HepG2 (cell line): ENCODE measurements at regions not wholly inside any gene's neighbourhood (a gene's known extent, or its start where the extent isn't known, plus 50 kb on each side); places are given as distances from the start of the nearest gene placed in this dataset.

Experiments
- ATAC-seq: fragments of 200-7000 bp; cut with Tn5 transposase; 3 replicates; pipeline ENCODE4 v1.9.1; 2020; ENCODE audit warnings: mild to moderate bottlenecking, moderate library complexity
- BruUV-seq: library from RNA; stranded (reverse); fragments of 400-500 nt; replicated peaks from 2 replicates; lab custom pipeline; 2021; lab: Mats Ljungman, UMichigan
- CTCF ChIA-PET: fragments of 300-600 bp; formaldehyde crosslinking; extraction: SDS; loops from one replicate; lab custom pipeline; 2021; ENCODE audit warnings: low total read pairs, inconsistent platforms, low intra/inter-chr PET ratio; lab: Yijun Ruan, JAX
- POLR2A ChIA-PET: fragments of 350-600 bp; sonication (Branson Sonifier 250); formaldehyde crosslinking; loops from one replicate; lab custom pipeline; 2020; ENCODE audit warnings: antibody characterized with exemption, inconsistent platforms; lab: Yijun Ruan, JAX
- DNase-seq: peaks from one replicate; pipeline ENCODE4 v3.0.0-alpha.2; 2015; ENCODE audit warnings: low spot score
- FAIRE-seq: peaks from 3 replicates; lab custom pipeline; 2011; peaks lifted over from hg19 to GRCh38; lab: Jason Lieb, UNC
- H2AFZ ChIP-seq: one replicate; pipeline ENCODE4 v1.6.1; 2011; ENCODE audit warnings: low read length, inconsistent platforms
- H3K27ac ChIP-seq: fragments of 300-600 bp; 3 replicates; pipeline ENCODE4 v1.8.0; 2011; ENCODE audit warnings: mixed run types, mild to moderate bottlenecking, mixed read lengths, low read length, inconsistent platforms; ENCODE audit not compliant: insufficient read depth; ENCODE audit errors: extremely low read length
- H3K27me3 ChIP-seq, 2 experiments: fragments of 200-600 bp in 1 of 2; 2 replicates in 1 of 2; 3 replicates in 1 of 2; pipeline versions ENCODE4 v1.6.0 to v1.8.0; 2011; ENCODE audit warnings: low read length in 2 of 2, mild to moderate bottlenecking in 2 of 2, moderate library complexity in 2 of 2, inconsistent platforms in 1 of 2; ENCODE audit not compliant: insufficient read depth in 2 of 2, control insufficient read depth in 1 of 2
- H3K36me3 ChIP-seq, 2 experiments: fragments of 200-600 bp in 1 of 2; replicated peaks in 1 of 2; 2 replicates in 1 of 2; 3 replicates in 1 of 2; pipeline versions ENCODE4 v1.5.1 to v1.8.0; 2011; ENCODE audit warnings: low read length in 2 of 2, inconsistent platforms in 1 of 2; ENCODE audit not compliant: insufficient read depth in 2 of 2, control insufficient read depth in 1 of 2
- H3K4me1 ChIP-seq: 2 replicates; pipeline ENCODE4 v1.5.1; 2012; ENCODE audit warnings: low read length, inconsistent platforms; ENCODE audit not compliant: insufficient read depth
- H3K4me2 ChIP-seq: 2 replicates; pipeline ENCODE4 v1.6.0; 2011; ENCODE audit warnings: low read depth, low read length, inconsistent platforms
- H3K4me3 ChIP-seq, 3 experiments: fragments of 200-600 bp in 1 of 3; sonication (generic), shearing (Covaris generic) in 1 of 3; replicated peaks in 1 of 3; 2 replicates each; pipeline ENCODE4 v1.5.1; 2011 to 2016; ENCODE audit warnings: low read length in 3 of 3, inconsistent platforms in 2 of 3, low read depth in 2 of 3, mild to moderate bottlenecking in 2 of 3, control low read depth in 1 of 3, mixed read lengths in 1 of 3; ENCODE audit not compliant: insufficient read depth in 1 of 3
- H3K79me2 ChIP-seq: one replicate; pipeline ENCODE4 v1.6.1; 2011; ENCODE audit warnings: low read length, inconsistent platforms; ENCODE audit not compliant: insufficient read depth
- H3K9ac ChIP-seq: 2 replicates; pipeline ENCODE4 v1.6.0; 2011; ENCODE audit warnings: mild to moderate bottlenecking, low read depth, low read length, inconsistent platforms; ENCODE audit not compliant: insufficient read depth
- H3K9me3 ChIP-seq: 2 replicates; pipeline ENCODE4 v1.5.1; 2012; ENCODE audit warnings: mild to moderate bottlenecking, low read length
- H4K20me1 ChIP-seq: 2 replicates; pipeline ENCODE4 v1.6.0; 2011; ENCODE audit warnings: inconsistent platforms, mild to moderate bottlenecking, low read length, moderate library complexity; ENCODE audit not compliant: insufficient read depth
- CREM ChIP-seq, 2 experiments: sonication (generic) in 1 of 2; formaldehyde crosslinking in 1 of 2; IDR thresholded peaks; 2 replicates each; pipeline versions ENCODE4 v1.4.0 to v1.6.1; 2016 to 2020; ENCODE audit warnings: antibody characterized with exemption in 1 of 2, mild to moderate bottlenecking in 1 of 2, missing genetic modification reagents in 1 of 2
- FOSL2 ChIP-seq: sonication (generic); formaldehyde crosslinking; IDR thresholded peaks from 2 replicates; pipeline ENCODE4 v1.4.0; 2020; ENCODE audit warnings: missing genetic modification reagents
- GABPA ChIP-seq, 2 experiments: IDR thresholded peaks; 2 replicates each; pipeline ENCODE4 v1.6.1; 2011 to 2016; ENCODE audit warnings: low read depth in 2 of 2, low read length in 1 of 2, missing biosample characterization in 1 of 2, missing genetic modification characterization in 1 of 2
- GABPB1 ChIP-seq: IDR thresholded peaks from 2 replicates; pipeline ENCODE4 v1.6.1; 2016; ENCODE audit warnings: mild to moderate bottlenecking, missing genetic modification reagents, moderate library complexity, missing compliant biosample characterization
- HNRNPK ChIP-seq: fragments of 200-400 bp; formaldehyde crosslinking; IDR thresholded peaks from 2 replicates; pipeline ENCODE4 v1.6.1; 2018; ENCODE audit warnings: low read length, low read depth, moderate library complexity, mild to moderate bottlenecking; ENCODE audit not compliant: poor library complexity, severe bottlenecking
- KAT7 ChIP-seq: IDR thresholded peaks from 2 replicates; pipeline ENCODE4 v1.6.1; 2018; ENCODE audit warnings: borderline replicate concordance, missing compliant biosample characterization
- MNT ChIP-seq: fragments of 450-650 bp; IDR thresholded peaks from 2 replicates; pipeline ENCODE4 v1.6.1; 2016
- SRSF1 ChIP-seq: fragments of 200-400 bp; formaldehyde crosslinking; optimal IDR thresholded peaks from 2 replicates; pipeline ENCODE3; 2017; ENCODE audit warnings: mild to moderate bottlenecking, low read depth, low read length, moderate library complexity
- SUZ12 ChIP-seq: fragments of 150-350 bp; IDR thresholded peaks from 2 replicates; pipeline ENCODE4 v1.6.1; 2014; ENCODE audit warnings: low read depth, low read length
- ZBTB8A ChIP-seq: sonication (generic); formaldehyde crosslinking; IDR thresholded peaks from 2 replicates; pipeline ENCODE4 v1.4.0; 2020; ENCODE audit warnings: mild to moderate bottlenecking, low read depth, missing genetic modification reagents, borderline replicate concordance
- ZC3H4 ChIP-seq: sonication (generic); formaldehyde crosslinking; IDR thresholded peaks from 2 replicates; pipeline ENCODE4 v1.4.0; 2020; ENCODE audit warnings: missing genetic modification reagents, borderline replicate concordance
- ZFP36L1 ChIP-seq: sonication (generic); formaldehyde crosslinking; IDR thresholded peaks from 2 replicates; pipeline ENCODE4 v1.8.0; 2022; ENCODE audit warnings: mild to moderate bottlenecking, missing genetic modification reagents, moderate library complexity
- ZNF547 ChIP-seq: sonication (generic); formaldehyde crosslinking; IDR thresholded peaks from 2 replicates; pipeline ENCODE4 v1.5.1; 2020; ENCODE audit warnings: mild to moderate bottlenecking, missing genetic modification reagents
- ZNF691 ChIP-seq: sonication (generic); formaldehyde crosslinking; IDR thresholded peaks from 2 replicates; pipeline ENCODE4 v1.4.0; 2020; ENCODE audit warnings: missing genetic modification reagents, low read depth, mild to moderate bottlenecking, borderline replicate concordance
- ZNF777 ChIP-seq: sonication (generic); formaldehyde crosslinking; IDR thresholded peaks from 2 replicates; pipeline ENCODE4 v1.4.0; 2020; ENCODE audit warnings: missing genetic modification reagents
- ZSCAN5A ChIP-seq: sonication (generic); formaldehyde crosslinking; IDR thresholded peaks from 2 replicates; pipeline ENCODE4 v1.8.0; 2022; ENCODE audit warnings: mild to moderate bottlenecking, missing genetic modification reagents, borderline replicate concordance
- WGBS: methylation state at CpG from one replicate; pipeline ENCODE4 v1.1.6; 2017; ENCODE audit warnings: low lambda C conversion rate; 5-methylcytosine and 5-hydroxymethylcytosine counted together
- in situ Hi-C: cut with HindIII; loops from 2 replicates; pipeline ENCODE4 v1.10.0; 2017; ENCODE audit warnings: low pct_unique_long_range_greater_than_20kb; ENCODE audit not compliant: extremely low pct_ligation_motif_present
- intact Hi-C: fragments of 100-400 bp; cut with micrococcal nuclease; formaldehyde crosslinking; loops from one replicate; pipeline ENCODE4 v1.10.0; 2022; ENCODE audit not compliant: unreplicated experiment

GRCh38 chrX:16061296-16061695, 62.1 kb upstream of the GRPR start:
- intact Hi-C loops: no loop called here
- no peak overlapping the region for H3K4me2 ChIP-seq
- FAIRE-seq (no peak), DNase-seq (no peak), ATAC-seq (no peak)
- no peak overlapping the region for H2AFZ ChIP-seq
- H3K36me3 ChIP-seq: no peaks in the 10 kb centered on the region
- H3K9me3 ChIP-seq: no peaks in the 10 kb centered on the region
- 29% methylated on average over 3 of the region's 3 CpGs for WGBS
- in situ Hi-C loops: no loop called here
- no peaks in the 10 kb centered on the region for H3K27me3 ChIP-seq
- TF ChIP-seq KAT7 (CRISPR knock-in tag): no peak
- no peak for TF ChIP-seq FOSL2
- TF ChIP-seq ZNF691: no peak
- H4K20me1 ChIP-seq: no peaks in the 10 kb centered on the region
- H3K79me2 ChIP-seq: no peaks in the 10 kb centered on the region
- ChIA-PET POLR2A (no interaction called here), CTCF (no interaction called here)
- no peak overlapping the region for H3K4me3 ChIP-seq
- H3K27ac ChIP-seq: no peak overlapping the region
- H3K9ac ChIP-seq: no peak overlapping the region
- no TSS peak for BruUV-seq
- H3K4me1 ChIP-seq: no peaks in the 10 kb centered on the region

DNA sequence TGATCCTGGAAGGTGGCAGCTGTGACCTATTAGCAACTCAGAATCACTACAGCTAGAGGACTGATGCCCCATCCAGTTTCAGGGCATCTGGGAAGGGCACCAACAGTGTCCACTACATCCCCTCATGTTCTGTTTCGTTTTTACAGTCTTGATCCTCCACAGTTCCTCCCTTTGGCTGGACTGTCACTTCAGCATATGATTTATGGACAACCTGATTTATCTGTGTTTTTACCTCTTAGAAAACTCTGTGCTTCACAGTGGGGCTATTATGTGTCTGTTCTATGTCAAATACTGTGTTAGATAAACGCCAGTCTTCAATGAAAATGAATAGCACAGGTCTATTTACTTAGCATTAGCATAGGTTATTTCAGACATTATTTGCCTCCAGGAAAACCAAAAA, 63.1 kb upstream of the GRPR start:
- Histone ChIP-seq H3K4me1 (no peaks in the 10 kb centered on the region), H3K9me3 (no peaks in the 10 kb centered on the region), H3K79me2 (no peaks in the 10 kb centered on the region), H3K36me3 (no peaks in the 10 kb centered on the region), H2AFZ (no peak overlapping the region), H3K27me3 (no peaks in the 10 kb centered on the region), H3K4me2 (no peak overlapping the region), H3K9ac (no peak overlapping the region), H4K20me1 (no peaks in the 10 kb centered on the region), H3K27ac (no peak overlapping the region), H3K4me3 (no peak overlapping the region)
- intact Hi-C loops (no loop called here), in situ Hi-C loops (no loop called here)
- DNase-seq: no peak
- ATAC-seq: no peak
- FAIRE-seq: no peak
- 0% methylated on average over 2 of the region's 2 CpGs for WGBS
- BruUV-seq: no TSS peak
- POLR2A ChIA-PET: no interaction called here
- CTCF ChIA-PET: no interaction called here
- TF ChIP-seq ZNF547 (CRISPR knock-in tag) (no peak), GABPA (IDR thresholded peaks at IDR 0.05; ENCODE audit: low read depth, low read length) (no peak), GABPA (CRISPR knock-in tag; IDR thresholded peaks at IDR 0.05; ENCODE audit: low read depth) (no peak), SRSF1 (no peak), HNRNPK (no peak), MNT (no peak), CREM (IDR thresholded peaks at IDR 0.05) (no peak), CREM (CRISPR knock-in tag; IDR thresholded peaks at IDR 0.05) (no peak), ZNF777 (CRISPR knock-in tag) (no peak), ZSCAN5A (CRISPR knock-in tag) (no peak), SUZ12 (no peak), ZBTB8A (CRISPR knock-in tag) (no peak), ZC3H4 (no peak), ZFP36L1 (CRISPR knock-in tag) (no peak), GABPB1 (CRISPR knock-in tag) (no peak)
